ENCODE measurements at regions not wholly inside any gene's neighbourhood (a gene's known extent, or its start where the extent isn't known, plus 50 kb on each side); places are given as distances from the start of the nearest gene placed in this dataset.

DNA sequence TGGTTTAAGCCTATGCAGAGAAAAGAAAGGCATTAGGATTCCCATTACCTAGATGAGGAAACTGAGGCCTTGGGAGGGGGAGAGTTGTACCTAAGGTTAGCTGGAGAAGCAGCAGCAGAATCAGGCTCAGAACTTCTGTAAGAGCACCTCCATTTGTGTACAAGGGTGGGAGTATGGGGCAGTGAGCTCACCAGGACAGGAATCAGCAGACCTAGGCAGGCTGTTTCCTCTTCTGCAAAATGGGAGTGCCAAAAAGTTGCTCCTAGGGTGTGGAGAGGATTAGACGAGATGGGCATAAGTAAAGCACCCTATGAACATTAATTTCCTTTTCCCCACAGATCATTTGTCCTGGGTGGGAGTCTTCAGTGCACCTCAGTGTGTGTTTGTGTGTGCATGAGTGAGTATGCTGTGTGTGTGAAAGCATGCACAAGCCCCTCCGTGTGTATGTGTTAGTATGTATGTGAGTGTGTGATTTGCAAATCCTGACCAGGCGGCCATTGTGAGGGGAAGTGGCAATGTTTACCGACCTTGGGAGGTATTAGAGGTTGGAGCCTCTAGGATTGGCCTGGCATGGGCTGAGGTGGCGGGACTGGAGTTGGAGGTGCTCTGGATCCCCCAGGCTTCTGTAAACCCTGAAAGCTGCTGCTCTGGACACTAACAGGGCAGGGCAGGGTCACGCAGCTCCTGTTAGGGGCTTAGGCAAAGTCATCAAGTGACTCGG lies 78.8 kb downstream of the VEGFA start:
- no peak for DNase-seq (ENCODE audit: low spot score)

DNA sequence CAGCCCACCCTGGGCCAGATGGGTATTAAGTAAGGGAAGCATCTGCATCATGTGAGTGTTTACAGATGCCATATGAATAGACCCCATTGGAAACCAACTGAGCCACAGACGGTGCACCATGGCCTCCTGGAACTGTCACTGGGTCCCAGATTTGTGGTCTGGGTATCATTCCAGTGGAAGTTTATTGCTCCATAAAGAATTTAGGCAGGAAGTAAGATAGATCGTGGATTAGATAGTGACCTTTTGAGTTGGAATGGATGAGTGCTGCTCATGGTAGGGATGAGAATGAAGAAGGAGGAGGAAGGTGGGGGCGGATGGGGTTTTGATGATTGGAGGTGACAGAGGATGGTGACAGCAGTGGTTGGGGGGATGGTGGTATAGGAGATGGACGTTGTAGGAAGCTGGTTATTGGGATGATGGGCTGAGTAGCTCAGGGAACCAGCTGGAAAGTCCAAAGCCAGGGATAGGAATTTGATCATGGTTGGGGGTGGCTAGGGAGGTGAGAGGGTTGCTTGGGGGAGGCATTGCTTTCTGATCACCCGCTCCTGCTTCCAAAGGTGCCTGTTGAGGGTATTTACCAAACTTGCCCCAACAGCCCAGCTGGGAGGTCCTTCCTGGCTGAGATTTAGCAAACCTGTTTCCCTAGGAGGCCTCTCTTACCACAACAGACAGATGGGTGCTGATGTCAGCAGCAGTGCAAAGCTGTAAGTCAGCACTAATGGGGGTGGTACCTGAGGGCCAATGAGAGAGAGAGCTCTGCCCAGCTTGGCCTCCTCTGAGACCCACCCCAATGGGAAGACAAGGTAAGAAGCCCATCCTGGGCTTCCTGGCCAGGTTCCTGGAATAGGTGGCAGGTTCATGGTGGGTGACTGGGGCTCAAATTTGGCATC lies 78.0 kb downstream of the VEGFA start:
- no peak for DNase-seq (ENCODE audit: low spot score)

- no peak for DNase-seq (ENCODE audit: low spot score)
These were observed 76.5 kb downstream of the VEGFA start for GRCh38 chr6:43846556-43846955.

DNA sequence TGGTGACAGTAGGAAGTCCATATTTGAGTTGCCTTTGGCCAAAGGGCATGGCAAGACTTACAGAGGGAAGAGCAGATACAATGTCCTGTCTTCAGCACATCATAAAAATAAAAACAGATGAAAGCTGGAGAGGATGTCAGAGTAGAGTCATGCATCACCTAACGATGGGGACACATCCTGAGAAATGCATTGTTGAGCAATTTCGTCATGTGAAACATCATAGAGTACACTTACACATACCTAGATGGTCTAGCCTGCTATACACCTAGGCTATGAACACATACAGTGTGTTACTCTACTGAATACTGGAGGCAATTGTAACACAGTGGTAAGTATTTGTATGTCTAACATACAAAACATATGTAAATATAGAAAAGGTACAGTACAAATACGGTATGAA lies 75.6 kb downstream of the VEGFA start:
- DNase-seq (ENCODE audit: low spot score) = no peak

- no peak for DNase-seq (ENCODE audit: low spot score)
These were observed 73.7 kb downstream of the VEGFA start for GRCh38 chr6:43843669-43844171.

DNA sequence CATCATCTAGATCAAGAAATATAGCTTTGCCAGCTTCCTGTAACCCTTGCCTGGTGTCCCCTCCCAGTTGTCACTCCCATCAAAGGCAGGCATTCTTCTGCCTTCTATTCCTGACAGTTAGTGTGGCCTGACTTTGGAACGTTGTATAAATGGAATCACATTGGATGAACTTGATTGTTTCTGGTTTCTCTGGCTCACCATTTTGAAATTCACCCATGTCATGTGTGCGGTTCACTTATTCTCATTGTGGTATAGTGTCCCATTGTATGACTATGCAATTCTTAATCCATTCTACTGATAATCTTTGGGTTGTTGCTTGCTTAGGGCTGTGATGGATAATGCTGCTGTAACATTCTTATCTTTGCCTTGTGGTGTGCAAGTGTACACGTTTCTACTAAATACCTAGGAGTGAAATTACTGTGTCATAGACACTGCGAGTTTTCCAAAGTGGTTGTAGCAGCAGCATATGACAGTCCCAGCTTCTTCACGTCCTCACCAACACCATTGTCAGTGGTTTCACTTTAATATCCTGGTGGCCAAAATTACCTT lies 73.2 kb downstream of the VEGFA start:
- peak; percentile 41 for DNase-seq (ENCODE audit: low spot score)

- no peak for DNase-seq (ENCODE audit: low spot score)
These were observed 72.3 kb downstream of the VEGFA start for GRCh38 chr6:43842231-43842794.

DNA sequence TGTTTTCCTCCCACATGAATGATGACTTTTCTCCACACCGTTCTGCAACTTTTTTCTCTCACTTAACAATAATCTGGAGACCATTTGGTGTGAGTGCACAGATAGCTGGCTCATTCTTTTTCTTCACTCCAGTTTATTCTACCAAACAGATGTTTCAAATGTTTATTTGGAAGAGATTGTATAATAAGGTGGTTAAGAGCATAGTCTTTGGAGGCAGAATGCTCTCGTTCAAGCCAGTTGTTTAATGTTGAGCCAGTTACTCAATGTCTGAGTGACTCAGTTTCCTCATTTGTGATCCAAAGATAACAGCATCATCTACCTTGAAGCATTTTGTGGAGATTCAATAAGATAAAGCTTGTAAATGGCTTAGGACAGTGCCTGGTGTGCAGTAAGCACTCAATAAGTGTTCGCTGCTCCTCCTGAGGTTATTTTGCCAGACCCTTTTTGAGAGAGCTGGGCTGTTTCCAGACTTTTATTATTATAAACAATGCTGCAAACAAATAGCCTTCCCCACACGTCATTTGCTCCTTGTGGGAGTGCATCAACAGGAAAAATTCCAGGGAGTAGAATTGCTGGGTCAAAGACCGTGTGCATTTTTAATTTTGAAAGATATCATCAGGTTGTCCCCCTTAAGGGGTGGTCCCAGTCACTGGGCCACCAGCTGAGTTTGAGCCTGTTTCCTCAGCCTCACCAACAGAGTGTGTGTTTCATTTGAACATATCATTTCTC lies 70.6 kb downstream of the VEGFA start:
- DNase-seq (ENCODE audit: low spot score) = no peak

GRCh38 chr6:43838276-43839036 lies 68.4 kb downstream of the VEGFA start:
- peak; percentile 58 for DNase-seq (ENCODE audit: low spot score)

- DNase-seq (ENCODE audit: low spot score) = no peak
These were observed 67.5 kb downstream of the VEGFA start for GRCh38 chr6:43837507-43837906.

DNA sequence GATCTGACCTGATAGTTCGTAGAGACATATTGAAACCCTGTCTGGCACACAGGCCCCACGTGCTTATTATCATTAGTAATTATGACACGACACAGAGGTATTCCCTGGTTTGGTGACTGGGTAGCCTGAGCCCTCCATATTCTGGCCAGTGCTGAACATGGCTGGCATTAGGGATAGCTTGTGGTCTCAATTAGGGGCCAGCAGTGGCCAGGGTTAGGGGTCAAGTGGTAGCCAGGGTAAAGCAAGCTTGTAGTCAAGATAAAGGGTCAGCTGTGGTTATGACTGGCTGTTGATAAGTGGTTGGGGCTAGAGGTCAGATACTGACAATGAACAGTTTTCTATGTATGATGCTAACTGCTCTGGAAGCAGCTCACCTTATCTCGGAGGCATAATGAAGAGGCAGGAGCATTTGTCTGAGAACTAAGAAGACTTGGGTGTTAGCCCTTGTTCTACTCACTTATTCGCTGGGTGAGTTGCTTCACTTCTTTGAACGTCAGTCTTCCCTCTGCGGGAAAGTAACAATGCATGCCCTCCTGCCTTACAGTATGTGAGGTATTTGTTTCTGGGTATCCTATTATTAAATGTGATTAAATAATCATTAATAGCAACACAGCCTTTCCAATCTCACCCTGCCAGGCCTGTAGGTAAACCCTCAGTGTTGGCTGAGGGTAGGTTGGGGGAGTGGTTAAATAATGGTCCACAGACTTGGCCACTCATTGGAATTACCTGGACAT lies 66.7 kb downstream of the VEGFA start:
- DNase-seq (ENCODE audit: low spot score) = no peak

All from hematopoietic multipotent progenitor cell treated with erythropoietin and hydrocortisone succinate and interleukin-3 and kit ligand, for 15 days (in vitro differentiated cells).